NCI-H146 treated with DMSO at 0.1 percent for 48 hours (cell line): ENCODE measurements at regions not wholly inside any gene's neighbourhood (a gene's known extent, or its start where the extent isn't known, plus 50 kb on each side); places are given as distances from the start of the nearest gene placed in this dataset.

Experiments used
- DNase-seq: peaks from one replicate; lab custom pipeline; 2025; ENCODE audit not compliant: unreplicated experiment; lab: John Stamatoyannopoulos, UW

GRCh38 chr9:13762209-13762608, 482.7 kb upstream of the MPDZ start:
- DNase-seq: no peak

- DNase-seq: no peak
Observed at GRCh38 chr9:13759551-13759950, 480.1 kb upstream of the MPDZ start.

- DNase-seq: no peak
Observed at GRCh38 chr9:13758936-13759335, 479.4 kb upstream of the MPDZ start.

GRCh38 chr9:13756943-13757342, 477.5 kb upstream of the MPDZ start:
- no peak for DNase-seq

- no peak for DNase-seq
Observed at GRCh38 chr9:13755551-13755950, 476.1 kb upstream of the MPDZ start.

- DNase-seq: peak; percentile 92
Observed at GRCh38 chr9:13750639-13751038, 471.1 kb upstream of the MPDZ start.

GRCh38 chr9:13750061-13750460, 470.6 kb upstream of the MPDZ start:
- no peak for DNase-seq

GRCh38 chr9:13746876-13747275, 467.4 kb upstream of the MPDZ start:
- no peak for DNase-seq

GRCh38 chr9:13744261-13744901, 464.9 kb upstream of the MPDZ start:
- DNase-seq: no peak

- no peak for DNase-seq
Observed at GRCh38 chr9:13737885-13738284, 458.4 kb upstream of the MPDZ start.

GRCh38 chr9:13735181-13735580, 455.7 kb upstream of the MPDZ start:
- DNase-seq: no peak

- DNase-seq: no peak
Observed at GRCh38 chr9:13734601-13735000, 455.1 kb upstream of the MPDZ start.

GRCh38 chr9:13732290-13732689, 452.8 kb upstream of the MPDZ start:
- DNase-seq: no peak

GRCh38 chr9:13731637-13732036, 452.1 kb upstream of the MPDZ start:
- no peak for DNase-seq

GRCh38 chr9:13729955-13730354, 450.5 kb upstream of the MPDZ start:
- DNase-seq: no peak

- no peak for DNase-seq
Observed at GRCh38 chr9:13728917-13729811, 449.7 kb upstream of the MPDZ start.

GRCh38 chr9:13728131-13728530, 448.6 kb upstream of the MPDZ start:
- DNase-seq: no peak

- no peak for DNase-seq
Observed at GRCh38 chr9:13726746-13727145, 447.3 kb upstream of the MPDZ start.

- no peak for DNase-seq
Observed at GRCh38 chr9:13725516-13725915, 446.0 kb upstream of the MPDZ start.

- DNase-seq: no peak
Observed at GRCh38 chr9:13721481-13722235, 442.2 kb upstream of the MPDZ start.

GRCh38 chr9:13719981-13720676, 440.6 kb upstream of the MPDZ start:
- no peak for DNase-seq
